HG03442 (cell line): ENCODE measurements at regions not wholly inside any gene's neighbourhood (a gene's known extent, or its start where the extent isn't known, plus 50 kb on each side); places are given as distances from the start of the nearest gene placed in this dataset.

Source experiments
- ATAC-seq: cut with Tn5 transposase; IDR thresholded peaks from one replicate; pipeline ENCODE4 v1.9.1; 2021; ENCODE audit warnings: mild to moderate bottlenecking, moderate library complexity; ENCODE audit not compliant: unreplicated experiment

GRCh38 chrX:36913551-36913950 is 94.6 kb upstream of the FAM47C start:
- ATAC-seq, result no peak

GRCh38 chrX:36916941-36917340 is 91.2 kb upstream of the FAM47C start:
- no peak for ATAC-seq

GRCh38 chrX:36927712-36928111 is 80.5 kb upstream of the FAM47C start:
- no peak for ATAC-seq

- ATAC-seq, result no peak
Measured at GRCh38 chrX:36930491-36930890, 77.7 kb upstream of the FAM47C start.

- no peak for ATAC-seq
Measured at GRCh38 chrX:36947214-36947613, 61.0 kb upstream of the FAM47C start.

GRCh38 chrX:36950495-36951253 is 57.5 kb upstream of the FAM47C start:
- no peak for ATAC-seq

- no peak for ATAC-seq
Measured at GRCh38 chrX:36957425-36958328, 50.5 kb upstream of the FAM47C start.
